Neural cell (in vitro differentiated cells): ENCODE measurements at regions not wholly inside any gene's neighbourhood (a gene's known extent, or its start where the extent isn't known, plus 50 kb on each side); places are given as distances from the start of the nearest gene placed in this dataset.

Source experiments
- H2AFZ ChIP-seq: fragments of 200-600, 300-800 bp; sonication (generic), shearing (Covaris generic); 2 replicates; pipeline ENCODE4 v1.6.0; 2014; ENCODE audit warnings: low read depth, mild to moderate bottlenecking, antibody characterized with exemption, low read length, moderate library complexity
- H3F3A ChIP-seq: fragments of 200-600 bp; shearing (Covaris generic); 2 replicates; pipeline ENCODE4 v1.6.1; 2016; ENCODE audit warnings: mild to moderate bottlenecking, moderate library complexity, mixed read lengths, antibody characterized with exemption, low read length; ENCODE audit not compliant: insufficient read depth, poor library complexity, severe bottlenecking
- H3K27ac ChIP-seq: fragments of 200-600, 300-800 bp; sonication (generic), shearing (Covaris generic); 2 replicates; pipeline ENCODE4 v1.5.1; 2014; ENCODE audit warnings: mild to moderate bottlenecking, low read length, moderate library complexity
- H3K27me3 ChIP-seq: fragments of 300-800, 200-600 bp; sonication (generic), shearing (Covaris generic); 2 replicates; pipeline ENCODE4 v1.6.0; 2014; ENCODE audit warnings: mild to moderate bottlenecking, low read depth, low read length, moderate library complexity; ENCODE audit not compliant: insufficient read depth
- H3K36me3 ChIP-seq: fragments of 300-800, 200-600 bp; sonication (generic), shearing (Covaris generic); 2 replicates; pipeline ENCODE4 v1.5.1; 2014; ENCODE audit warnings: mild to moderate bottlenecking, antibody characterized with exemption, low read length, moderate library complexity; ENCODE audit not compliant: insufficient read depth
- H3K4me2 ChIP-seq: fragments of 300-800, 200-600 bp; sonication (generic), shearing (Covaris generic); 2 replicates; pipeline ENCODE4 v1.6.0; 2014; ENCODE audit warnings: mild to moderate bottlenecking, low read length
- H3K4me3 ChIP-seq: fragments of 300-800, 200-600 bp; sonication (generic), shearing (Covaris generic); 2 replicates; pipeline ENCODE4 v1.5.1; 2014; ENCODE audit warnings: mild to moderate bottlenecking, low read length, moderate library complexity
- H3K79me2 ChIP-seq: fragments of 200-600 bp; shearing (Covaris generic); replicated peaks from 2 replicates; pipeline ENCODE4 v1.6.0; 2014; ENCODE audit warnings: mild to moderate bottlenecking, low read length, moderate library complexity; ENCODE audit not compliant: insufficient read depth
- H3K9ac ChIP-seq: fragments of 300-800, 200-600 bp; sonication (generic), shearing (Covaris generic); 2 replicates; pipeline ENCODE4 v1.6.1; 2016; ENCODE audit warnings: mild to moderate bottlenecking, low read length, mixed read lengths
- H3K9me2 ChIP-seq: fragments of 200-600 bp; shearing (Covaris generic); 2 replicates; pipeline ENCODE4 v1.6.1; 2016; ENCODE audit warnings: mild to moderate bottlenecking, low read length, mixed read lengths; ENCODE audit not compliant: insufficient read depth
- H3K9me3 ChIP-seq: fragments of 200-600, 300-800 bp; sonication (generic), shearing (Covaris generic); 2 replicates; pipeline ENCODE4 v1.6.1; 2016; ENCODE audit warnings: mild to moderate bottlenecking, mixed run types, low read length, moderate library complexity, mixed read lengths
- H4K20me1 ChIP-seq: fragments of 200-600 bp; shearing (Covaris generic); 2 replicates; pipeline ENCODE4 v1.6.1; 2016; ENCODE audit warnings: mild to moderate bottlenecking, mixed run types; ENCODE audit not compliant: insufficient read depth
- EP300 ChIP-seq: fragments of 450-650 bp; conservative IDR thresholded peaks from 2 replicates; pipeline ENCODE4 v1.6.1; 2014; ENCODE audit warnings: antibody characterized with exemption, mild to moderate bottlenecking, moderate library complexity; ENCODE audit not compliant: poor library complexity, severe bottlenecking
- EZH2 ChIP-seq: fragments of 200-600, 300-800 bp; shearing (Covaris generic), sonication (generic); IDR thresholded peaks from 2 replicates; pipeline ENCODE4 v1.6.1; 2014; ENCODE audit warnings: antibody characterized with exemption, low read length, borderline replicate concordance, mild to moderate bottlenecking; ENCODE audit not compliant: insufficient read depth, poor library complexity, severe bottlenecking
- MXI1 ChIP-seq: fragments of 450-650 bp; conservative IDR thresholded peaks from 2 replicates; pipeline ENCODE4 v1.6.1; 2014; ENCODE audit warnings: antibody characterized with exemption, mild to moderate bottlenecking; ENCODE audit not compliant: poor library complexity, severe bottlenecking
- POLR2AphosphoS5 ChIP-seq: IDR thresholded peaks from 2 replicates; pipeline ENCODE4 v1.6.1; 2012
- RAD21 ChIP-seq: fragments of 450-650 bp; conservative IDR thresholded peaks from 2 replicates; pipeline ENCODE4 v1.6.1; 2014; ENCODE audit warnings: antibody characterized with exemption, mild to moderate bottlenecking, moderate library complexity
- REST ChIP-seq: IDR thresholded peaks from 2 replicates; pipeline ENCODE4 v1.6.1; 2012; ENCODE audit warnings: borderline replicate concordance
- SMC3 ChIP-seq: fragments of 450-650 bp; conservative IDR thresholded peaks from 2 replicates; pipeline ENCODE4 v1.6.1; 2014; ENCODE audit warnings: antibody characterized with exemption, mild to moderate bottlenecking, moderate library complexity; ENCODE audit not compliant: poor library complexity
- TAF1 ChIP-seq: IDR thresholded peaks from 2 replicates; pipeline ENCODE4 v1.6.1; 2012; ENCODE audit warnings: low read depth
- TF ChIP-seq, protein P1 (sequence below): fragments of 450-650 bp; IDR thresholded peaks from 2 replicates; pipeline ENCODE4 v1.5.1; 2014; ENCODE audit warnings: antibody characterized with exemption, mild to moderate bottlenecking, moderate library complexity; ENCODE audit not compliant: poor library complexity, severe bottlenecking

GRCh38 chr4:8689741-8690140, 97.2 kb downstream of the CPZ start:
- no peaks in the 10 kb centered on the region for H3F3A ChIP-seq
- H3K27me3 ChIP-seq: no peaks in the 10 kb centered on the region
- no peak overlapping the region for H3K4me3 ChIP-seq
- no peaks in the 10 kb centered on the region for H4K20me1 ChIP-seq
- H3K27ac ChIP-seq: no peak overlapping the region
- H3K4me2 ChIP-seq: no peak overlapping the region
- no peaks in the 10 kb centered on the region for H3K9me3 ChIP-seq
- H3K9me2 ChIP-seq: no peaks in the 10 kb centered on the region
- no peak overlapping the region for H2AFZ ChIP-seq
- no peaks in the 10 kb centered on the region for H3K36me3 ChIP-seq
- TF ChIP-seq MXI1: no peak
- no peak for TF ChIP-seq SMC3
- no peak overlapping the region for H3K9ac ChIP-seq
- H3K79me2 ChIP-seq: no peaks in the 10 kb centered on the region

DNA sequence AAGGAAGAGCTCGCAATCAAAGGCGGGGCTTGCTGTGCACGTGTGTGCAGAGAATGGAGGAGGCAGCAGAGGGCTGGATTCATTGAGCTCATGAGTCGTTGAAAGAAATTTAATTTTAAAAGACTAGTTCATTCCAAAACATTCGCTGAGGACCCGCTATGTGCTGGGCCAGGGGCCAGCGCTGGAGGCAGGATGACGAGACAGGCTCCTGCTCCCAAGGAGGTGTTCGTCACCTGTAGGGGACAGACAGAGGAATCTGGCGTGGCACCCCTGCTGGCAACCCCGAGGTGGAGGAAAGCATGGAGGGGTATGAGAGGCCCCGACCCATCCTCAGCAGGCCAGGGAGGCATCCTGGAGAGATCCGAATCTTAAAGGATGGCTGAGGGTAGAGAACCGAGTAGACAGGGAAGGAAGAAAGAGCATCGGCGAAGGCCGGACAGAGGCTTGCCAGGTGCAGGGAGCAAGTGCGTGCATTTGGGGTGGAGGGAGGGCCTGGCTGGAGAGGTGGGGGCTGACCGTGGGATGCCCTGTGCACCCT, 96.4 kb downstream of the CPZ start:
- no peaks in the 10 kb centered on the region for H3K36me3 ChIP-seq
- H3K4me3 ChIP-seq: no peak overlapping the region
- no peaks in the 10 kb centered on the region for H3F3A ChIP-seq
- no peak overlapping the region for H3K4me2 ChIP-seq
- no peaks in the 10 kb centered on the region for H3K79me2 ChIP-seq
- H3K9me3 ChIP-seq: no peaks in the 10 kb centered on the region
- H3K27me3 ChIP-seq: no peaks in the 10 kb centered on the region
- no peaks in the 10 kb centered on the region for H4K20me1 ChIP-seq
- no peak for TF ChIP-seq EP300
- no peak for TF ChIP-seq SMC3
- TF ChIP-seq POLR2AphosphoS5: no peak
- no peak for TF ChIP-seq EZH2
- TF ChIP-seq REST: no peak
- no peak for TF ChIP-seq MXI1
- TF ChIP-seq RAD21: no peak
- TF ChIP-seq TAF1: no peak
- TF ChIP-seq, protein P1, sequence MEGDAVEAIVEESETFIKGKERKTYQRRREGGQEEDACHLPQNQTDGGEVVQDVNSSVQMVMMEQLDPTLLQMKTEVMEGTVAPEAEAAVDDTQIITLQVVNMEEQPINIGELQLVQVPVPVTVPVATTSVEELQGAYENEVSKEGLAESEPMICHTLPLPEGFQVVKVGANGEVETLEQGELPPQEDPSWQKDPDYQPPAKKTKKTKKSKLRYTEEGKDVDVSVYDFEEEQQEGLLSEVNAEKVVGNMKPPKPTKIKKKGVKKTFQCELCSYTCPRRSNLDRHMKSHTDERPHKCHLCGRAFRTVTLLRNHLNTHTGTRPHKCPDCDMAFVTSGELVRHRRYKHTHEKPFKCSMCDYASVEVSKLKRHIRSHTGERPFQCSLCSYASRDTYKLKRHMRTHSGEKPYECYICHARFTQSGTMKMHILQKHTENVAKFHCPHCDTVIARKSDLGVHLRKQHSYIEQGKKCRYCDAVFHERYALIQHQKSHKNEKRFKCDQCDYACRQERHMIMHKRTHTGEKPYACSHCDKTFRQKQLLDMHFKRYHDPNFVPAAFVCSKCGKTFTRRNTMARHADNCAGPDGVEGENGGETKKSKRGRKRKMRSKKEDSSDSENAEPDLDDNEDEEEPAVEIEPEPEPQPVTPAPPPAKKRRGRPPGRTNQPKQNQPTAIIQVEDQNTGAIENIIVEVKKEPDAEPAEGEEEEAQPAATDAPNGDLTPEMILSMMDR: no peak
- H2AFZ ChIP-seq: no peak overlapping the region
- H3K9ac ChIP-seq: no peak overlapping the region
- H3K9me2 ChIP-seq: no peaks in the 10 kb centered on the region
- no peak overlapping the region for H3K27ac ChIP-seq
